HepG2 (cell line): ENCODE measurements at regions not wholly inside any gene's neighbourhood (a gene's known extent, or its start where the extent isn't known, plus 50 kb on each side); places are given as distances from the start of the nearest gene placed in this dataset.

Experiments used
- MBNL3 ChIP-seq: fragments of 250-450 bp; sonication (Bioruptor Pico); conservative IDR thresholded peaks from 2 replicates; pipeline ENCODE4 v1.8.0; 2022; ENCODE audit warnings: mild to moderate bottlenecking, inconsistent platforms
- NFE2L1 ChIP-seq: sonication (generic); formaldehyde crosslinking; IDR thresholded peaks from 2 replicates; pipeline ENCODE4 v1.4.0; 2020; ENCODE audit warnings: missing genetic modification reagents, mild to moderate bottlenecking, borderline replicate concordance
- RARA ChIP-seq: IDR thresholded peaks from 2 replicates; pipeline ENCODE4 v1.6.1; 2016; ENCODE audit warnings: missing genetic modification reagents, missing compliant biosample characterization
- STAT5B ChIP-seq: sonication (generic); formaldehyde crosslinking; IDR thresholded peaks from 2 replicates; pipeline ENCODE4 v1.4.0; 2020; ENCODE audit warnings: missing genetic modification reagents
- THAP11 ChIP-seq: IDR thresholded peaks from 2 replicates; pipeline ENCODE4 v1.6.1; 2016; ENCODE audit warnings: missing biosample characterization, missing genetic modification reagents
- ZNF224 ChIP-seq: sonication (generic); formaldehyde crosslinking; IDR thresholded peaks from 2 replicates; pipeline ENCODE4 v1.5.0; 2020; ENCODE audit warnings: mild to moderate bottlenecking, missing genetic modification reagents
- TF ChIP-seq, protein P1 (sequence below): sonication (generic); formaldehyde crosslinking; IDR thresholded peaks from 2 replicates; pipeline ENCODE4 v1.4.0; 2020; ENCODE audit warnings: mild to moderate bottlenecking, missing genetic modification reagents
- TF ChIP-seq, protein P2 (sequence below): sonication (generic); formaldehyde crosslinking; IDR thresholded peaks from 2 replicates; pipeline ENCODE4 v1.4.0; 2020; ENCODE audit warnings: missing genetic modification reagents
- TF ChIP-seq, protein P3 (sequence below): sonication (generic); formaldehyde crosslinking; IDR thresholded peaks from 2 replicates; pipeline ENCODE4 v1.4.0; 2020; ENCODE audit warnings: missing genetic modification reagents
- TF ChIP-seq, protein P4 (sequence below): sonication (generic); formaldehyde crosslinking; IDR thresholded peaks from 2 replicates; pipeline ENCODE4 v1.4.0; 2020; ENCODE audit warnings: missing genetic modification reagents
- TF ChIP-seq, protein P5 (sequence below): sonication (generic); formaldehyde crosslinking; conservative IDR thresholded peaks from 2 replicates; pipeline ENCODE4 v1.8.1; 2023; ENCODE audit warnings: missing genetic modification reagents
- TF ChIP-seq, protein P6 (sequence below): sonication (generic); formaldehyde crosslinking; IDR thresholded peaks from 2 replicates; pipeline ENCODE4 v1.4.0; 2020; ENCODE audit warnings: missing genetic modification reagents

DNA sequence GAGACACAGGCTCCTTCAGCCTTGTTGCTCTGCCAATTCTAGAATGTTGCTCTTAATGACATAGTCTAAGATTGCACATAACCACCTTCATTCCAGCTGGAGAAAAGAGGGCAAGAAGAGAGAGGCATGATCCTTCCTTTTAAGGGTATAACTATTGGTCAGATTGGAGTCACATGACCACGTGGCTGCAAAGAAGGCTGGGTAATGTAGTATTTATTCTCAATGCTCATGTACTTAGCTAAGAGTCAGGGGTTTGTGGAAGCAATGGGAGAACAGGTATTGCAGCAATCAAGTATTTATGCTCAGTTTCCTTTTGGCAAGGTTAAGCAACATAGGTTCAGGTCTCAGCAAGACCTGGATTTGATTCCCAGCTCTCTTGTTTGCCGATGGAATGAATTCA is 298.8 kb upstream of the TBX3 start (continued):
- TF ChIP-seq, protein P1, sequence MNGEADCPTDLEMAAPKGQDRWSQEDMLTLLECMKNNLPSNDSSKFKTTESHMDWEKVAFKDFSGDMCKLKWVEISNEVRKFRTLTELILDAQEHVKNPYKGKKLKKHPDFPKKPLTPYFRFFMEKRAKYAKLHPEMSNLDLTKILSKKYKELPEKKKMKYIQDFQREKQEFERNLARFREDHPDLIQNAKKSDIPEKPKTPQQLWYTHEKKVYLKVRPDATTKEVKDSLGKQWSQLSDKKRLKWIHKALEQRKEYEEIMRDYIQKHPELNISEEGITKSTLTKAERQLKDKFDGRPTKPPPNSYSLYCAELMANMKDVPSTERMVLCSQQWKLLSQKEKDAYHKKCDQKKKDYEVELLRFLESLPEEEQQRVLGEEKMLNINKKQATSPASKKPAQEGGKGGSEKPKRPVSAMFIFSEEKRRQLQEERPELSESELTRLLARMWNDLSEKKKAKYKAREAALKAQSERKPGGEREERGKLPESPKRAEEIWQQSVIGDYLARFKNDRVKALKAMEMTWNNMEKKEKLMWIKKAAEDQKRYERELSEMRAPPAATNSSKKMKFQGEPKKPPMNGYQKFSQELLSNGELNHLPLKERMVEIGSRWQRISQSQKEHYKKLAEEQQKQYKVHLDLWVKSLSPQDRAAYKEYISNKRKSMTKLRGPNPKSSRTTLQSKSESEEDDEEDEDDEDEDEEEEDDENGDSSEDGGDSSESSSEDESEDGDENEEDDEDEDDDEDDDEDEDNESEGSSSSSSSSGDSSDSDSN (CRISPR knock-in tag) = no peak
- TF ChIP-seq, protein P2, sequence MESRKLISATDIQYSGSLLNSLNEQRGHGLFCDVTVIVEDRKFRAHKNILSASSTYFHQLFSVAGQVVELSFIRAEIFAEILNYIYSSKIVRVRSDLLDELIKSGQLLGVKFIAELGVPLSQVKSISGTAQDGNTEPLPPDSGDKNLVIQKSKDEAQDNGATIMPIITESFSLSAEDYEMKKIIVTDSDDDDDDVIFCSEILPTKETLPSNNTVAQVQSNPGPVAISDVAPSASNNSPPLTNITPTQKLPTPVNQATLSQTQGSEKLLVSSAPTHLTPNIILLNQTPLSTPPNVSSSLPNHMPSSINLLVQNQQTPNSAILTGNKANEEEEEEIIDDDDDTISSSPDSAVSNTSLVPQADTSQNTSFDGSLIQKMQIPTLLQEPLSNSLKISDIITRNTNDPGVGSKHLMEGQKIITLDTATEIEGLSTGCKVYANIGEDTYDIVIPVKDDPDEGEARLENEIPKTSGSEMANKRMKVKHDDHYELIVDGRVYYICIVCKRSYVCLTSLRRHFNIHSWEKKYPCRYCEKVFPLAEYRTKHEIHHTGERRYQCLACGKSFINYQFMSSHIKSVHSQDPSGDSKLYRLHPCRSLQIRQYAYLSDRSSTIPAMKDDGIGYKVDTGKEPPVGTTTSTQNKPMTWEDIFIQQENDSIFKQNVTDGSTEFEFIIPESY (CRISPR knock-in tag) = no peak
- TF ChIP-seq, protein P3, sequence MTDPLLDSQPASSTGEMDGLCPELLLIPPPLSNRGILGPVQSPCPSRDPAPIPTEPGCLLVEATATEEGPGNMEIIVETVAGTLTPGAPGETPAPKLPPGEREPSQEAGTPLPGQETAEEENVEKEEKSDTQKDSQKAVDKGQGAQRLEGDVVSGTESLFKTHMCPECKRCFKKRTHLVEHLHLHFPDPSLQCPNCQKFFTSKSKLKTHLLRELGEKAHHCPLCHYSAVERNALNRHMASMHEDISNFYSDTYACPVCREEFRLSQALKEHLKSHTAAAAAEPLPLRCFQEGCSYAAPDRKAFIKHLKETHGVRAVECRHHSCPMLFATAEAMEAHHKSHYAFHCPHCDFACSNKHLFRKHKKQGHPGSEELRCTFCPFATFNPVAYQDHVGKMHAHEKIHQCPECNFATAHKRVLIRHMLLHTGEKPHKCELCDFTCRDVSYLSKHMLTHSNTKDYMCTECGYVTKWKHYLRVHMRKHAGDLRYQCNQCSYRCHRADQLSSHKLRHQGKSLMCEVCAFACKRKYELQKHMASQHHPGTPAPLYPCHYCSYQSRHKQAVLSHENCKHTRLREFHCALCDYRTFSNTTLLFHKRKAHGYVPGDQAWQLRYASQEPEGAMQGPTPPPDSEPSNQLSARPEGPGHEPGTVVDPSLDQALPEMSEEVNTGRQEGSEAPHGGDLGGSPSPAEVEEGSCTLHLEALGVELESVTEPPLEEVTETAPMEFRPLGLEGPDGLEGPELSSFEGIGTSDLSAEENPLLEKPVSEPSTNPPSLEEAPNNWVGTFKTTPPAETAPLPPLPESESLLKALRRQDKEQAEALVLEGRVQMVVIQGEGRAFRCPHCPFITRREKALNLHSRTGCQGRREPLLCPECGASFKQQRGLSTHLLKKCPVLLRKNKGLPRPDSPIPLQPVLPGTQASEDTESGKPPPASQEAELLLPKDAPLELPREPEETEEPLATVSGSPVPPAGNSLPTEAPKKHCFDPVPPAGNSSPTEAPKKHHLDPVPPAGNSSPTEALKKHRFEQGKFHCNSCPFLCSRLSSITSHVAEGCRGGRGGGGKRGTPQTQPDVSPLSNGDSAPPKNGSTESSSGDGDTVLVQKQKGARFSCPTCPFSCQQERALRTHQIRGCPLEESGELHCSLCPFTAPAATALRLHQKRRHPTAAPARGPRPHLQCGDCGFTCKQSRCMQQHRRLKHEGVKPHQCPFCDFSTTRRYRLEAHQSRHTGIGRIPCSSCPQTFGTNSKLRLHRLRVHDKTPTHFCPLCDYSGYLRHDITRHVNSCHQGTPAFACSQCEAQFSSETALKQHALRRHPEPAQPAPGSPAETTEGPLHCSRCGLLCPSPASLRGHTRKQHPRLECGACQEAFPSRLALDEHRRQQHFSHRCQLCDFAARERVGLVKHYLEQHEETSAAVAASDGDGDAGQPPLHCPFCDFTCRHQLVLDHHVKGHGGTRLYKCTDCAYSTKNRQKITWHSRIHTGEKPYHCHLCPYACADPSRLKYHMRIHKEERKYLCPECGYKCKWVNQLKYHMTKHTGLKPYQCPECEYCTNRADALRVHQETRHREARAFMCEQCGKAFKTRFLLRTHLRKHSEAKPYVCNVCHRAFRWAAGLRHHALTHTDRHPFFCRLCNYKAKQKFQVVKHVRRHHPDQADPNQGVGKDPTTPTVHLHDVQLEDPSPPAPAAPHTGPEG = no peak
- TF ChIP-seq, protein P4, sequence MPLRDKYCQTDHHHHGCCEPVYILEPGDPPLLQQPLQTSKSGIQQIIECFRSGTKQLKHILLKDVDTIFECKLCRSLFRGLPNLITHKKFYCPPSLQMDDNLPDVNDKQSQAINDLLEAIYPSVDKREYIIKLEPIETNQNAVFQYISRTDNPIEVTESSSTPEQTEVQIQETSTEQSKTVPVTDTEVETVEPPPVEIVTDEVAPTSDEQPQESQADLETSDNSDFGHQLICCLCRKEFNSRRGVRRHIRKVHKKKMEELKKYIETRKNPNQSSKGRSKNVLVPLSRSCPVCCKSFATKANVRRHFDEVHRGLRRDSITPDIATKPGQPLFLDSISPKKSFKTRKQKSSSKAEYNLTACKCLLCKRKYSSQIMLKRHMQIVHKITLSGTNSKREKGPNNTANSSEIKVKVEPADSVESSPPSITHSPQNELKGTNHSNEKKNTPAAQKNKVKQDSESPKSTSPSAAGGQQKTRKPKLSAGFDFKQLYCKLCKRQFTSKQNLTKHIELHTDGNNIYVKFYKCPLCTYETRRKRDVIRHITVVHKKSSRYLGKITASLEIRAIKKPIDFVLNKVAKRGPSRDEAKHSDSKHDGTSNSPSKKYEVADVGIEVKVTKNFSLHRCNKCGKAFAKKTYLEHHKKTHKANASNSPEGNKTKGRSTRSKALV = no peak
- TF ChIP-seq ZNF224 (CRISPR knock-in tag) (no peak), NFE2L1 (CRISPR knock-in tag) (no peak), STAT5B (CRISPR knock-in tag) (no peak), THAP11 (CRISPR knock-in tag) (peak; percentile 94), RARA (CRISPR knock-in tag) (no peak), MBNL3 (CRISPR knock-in tag) (no peak)
- TF ChIP-seq, protein P5, sequence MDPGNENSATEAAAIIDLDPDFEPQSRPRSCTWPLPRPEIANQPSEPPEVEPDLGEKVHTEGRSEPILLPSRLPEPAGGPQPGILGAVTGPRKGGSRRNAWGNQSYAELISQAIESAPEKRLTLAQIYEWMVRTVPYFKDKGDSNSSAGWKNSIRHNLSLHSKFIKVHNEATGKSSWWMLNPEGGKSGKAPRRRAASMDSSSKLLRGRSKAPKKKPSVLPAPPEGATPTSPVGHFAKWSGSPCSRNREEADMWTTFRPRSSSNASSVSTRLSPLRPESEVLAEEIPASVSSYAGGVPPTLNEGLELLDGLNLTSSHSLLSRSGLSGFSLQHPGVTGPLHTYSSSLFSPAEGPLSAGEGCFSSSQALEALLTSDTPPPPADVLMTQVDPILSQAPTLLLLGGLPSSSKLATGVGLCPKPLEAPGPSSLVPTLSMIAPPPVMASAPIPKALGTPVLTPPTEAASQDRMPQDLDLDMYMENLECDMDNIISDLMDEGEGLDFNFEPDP = no peak
- TF ChIP-seq, protein P6, sequence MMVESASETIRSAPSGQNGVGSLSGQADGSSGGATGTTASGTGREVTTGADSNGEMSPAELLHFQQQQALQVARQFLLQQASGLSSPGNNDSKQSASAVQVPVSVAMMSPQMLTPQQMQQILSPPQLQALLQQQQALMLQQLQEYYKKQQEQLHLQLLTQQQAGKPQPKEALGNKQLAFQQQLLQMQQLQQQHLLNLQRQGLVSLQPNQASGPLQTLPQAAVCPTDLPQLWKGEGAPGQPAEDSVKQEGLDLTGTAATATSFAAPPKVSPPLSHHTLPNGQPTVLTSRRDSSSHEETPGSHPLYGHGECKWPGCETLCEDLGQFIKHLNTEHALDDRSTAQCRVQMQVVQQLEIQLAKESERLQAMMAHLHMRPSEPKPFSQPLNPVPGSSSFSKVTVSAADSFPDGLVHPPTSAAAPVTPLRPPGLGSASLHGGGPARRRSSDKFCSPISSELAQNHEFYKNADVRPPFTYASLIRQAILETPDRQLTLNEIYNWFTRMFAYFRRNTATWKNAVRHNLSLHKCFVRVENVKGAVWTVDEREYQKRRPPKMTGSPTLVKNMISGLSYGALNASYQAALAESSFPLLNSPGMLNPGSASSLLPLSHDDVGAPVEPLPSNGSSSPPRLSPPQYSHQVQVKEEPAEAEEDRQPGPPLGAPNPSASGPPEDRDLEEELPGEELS (CRISPR knock-in tag) = no peak
